ENCODE measurements at regions not wholly inside any gene's neighbourhood (a gene's known extent, or its start where the extent isn't known, plus 50 kb on each side); places are given as distances from the start of the nearest gene placed in this dataset.
"Not testable (repeated sequence)": the region's sequence is repeated elsewhere in the genome, so short reads cannot be mapped to it uniquely, and the experiment has no call there.

- no peak overlapping the region for H3K4me3 Mint-ChIP-seq (ENCODE audit: unreplicated experiment)
- H3K27ac Mint-ChIP-seq (ENCODE audit: unreplicated experiment) = no peak overlapping the region
- no peak for TF ChIP-seq CTCF (IDR thresholded peaks at IDR 0.05)
- no peaks in the 10 kb centered on the region for H3K36me3 Mint-ChIP-seq (ENCODE audit: unreplicated experiment)
- no peak for DNase-seq (ENCODE audit: extremely low spot score, unreplicated experiment)
- H3K9me3 Mint-ChIP-seq (ENCODE audit: unreplicated experiment) = peaks cover 35% of the 10 kb centered on the region
- no peaks in the 10 kb centered on the region for H3K4me1 Mint-ChIP-seq (ENCODE audit: unreplicated experiment)
- H3K27me3 Mint-ChIP-seq (ENCODE audit: unreplicated experiment) = no peaks in the 10 kb centered on the region
These were observed 279.2 kb upstream of the DPP6 start for GRCh38 chr7:153772966-153773365.

GRCh38 chr7:153776940-153777339 lies 275.3 kb upstream of the DPP6 start:
- not testable (repeated sequence) for H3K4me3 Mint-ChIP-seq (ENCODE audit: unreplicated experiment); H3K27ac Mint-ChIP-seq (ENCODE audit: unreplicated experiment); H3K27me3 Mint-ChIP-seq (ENCODE audit: unreplicated experiment); DNase-seq (ENCODE audit: extremely low spot score, unreplicated experiment); H3K36me3 Mint-ChIP-seq (ENCODE audit: unreplicated experiment); H3K4me1 Mint-ChIP-seq (ENCODE audit: unreplicated experiment)
- peaks cover 12% of the 10 kb centered on the region for H3K9me3 Mint-ChIP-seq (ENCODE audit: unreplicated experiment)

- DNase-seq (ENCODE audit: extremely low spot score, unreplicated experiment); H3K36me3 Mint-ChIP-seq (ENCODE audit: unreplicated experiment); H3K27me3 Mint-ChIP-seq (ENCODE audit: unreplicated experiment); H3K4me3 Mint-ChIP-seq (ENCODE audit: unreplicated experiment); H3K4me1 Mint-ChIP-seq (ENCODE audit: unreplicated experiment); H3K27ac Mint-ChIP-seq (ENCODE audit: unreplicated experiment): not testable (repeated sequence)
- H3K9me3 Mint-ChIP-seq (ENCODE audit: unreplicated experiment) = peaks cover 20% of the 10 kb centered on the region
These were observed 254.8 kb upstream of the DPP6 start for GRCh38 chr7:153797363-153797762.

- no peak overlapping the region for H3K27ac Mint-ChIP-seq (ENCODE audit: unreplicated experiment)
- H3K4me1 Mint-ChIP-seq (ENCODE audit: unreplicated experiment) = no peaks in the 10 kb centered on the region
- no peak overlapping the region for H3K4me3 Mint-ChIP-seq (ENCODE audit: unreplicated experiment)
- no peak for TF ChIP-seq CTCF (IDR thresholded peaks at IDR 0.05)
- DNase-seq (ENCODE audit: extremely low spot score, unreplicated experiment) = no peak
- H3K27me3 Mint-ChIP-seq (ENCODE audit: unreplicated experiment) = no peaks in the 10 kb centered on the region
- H3K36me3 Mint-ChIP-seq (ENCODE audit: unreplicated experiment) = no peaks in the 10 kb centered on the region
- H3K9me3 Mint-ChIP-seq (ENCODE audit: unreplicated experiment) = peaks cover 9% of the 10 kb centered on the region
These were observed 244.1 kb upstream of the DPP6 start for GRCh38 chr7:153808117-153808516.

- H3K27me3 Mint-ChIP-seq (ENCODE audit: unreplicated experiment) = no peaks in the 10 kb centered on the region
- no peak overlapping the region for H3K4me3 Mint-ChIP-seq (ENCODE audit: unreplicated experiment)
- no peak for TF ChIP-seq CTCF (IDR thresholded peaks at IDR 0.05)
- H3K9me3 Mint-ChIP-seq (ENCODE audit: unreplicated experiment) = peaks cover 44% of the 10 kb centered on the region
- no peaks in the 10 kb centered on the region for H3K4me1 Mint-ChIP-seq (ENCODE audit: unreplicated experiment)
- H3K27ac Mint-ChIP-seq (ENCODE audit: unreplicated experiment) = no peak overlapping the region
- H3K36me3 Mint-ChIP-seq (ENCODE audit: unreplicated experiment) = no peaks in the 10 kb centered on the region
- DNase-seq (ENCODE audit: extremely low spot score, unreplicated experiment) = no peak
These were observed 222.7 kb upstream of the DPP6 start for GRCh38 chr7:153829525-153829924.

GRCh38 chr7:153832160-153832559 lies 220.0 kb upstream of the DPP6 start:
- no peak overlapping the region for H3K27ac Mint-ChIP-seq (ENCODE audit: unreplicated experiment)
- no peaks in the 10 kb centered on the region for H3K4me1 Mint-ChIP-seq (ENCODE audit: unreplicated experiment)
- H3K27me3 Mint-ChIP-seq (ENCODE audit: unreplicated experiment) = no peaks in the 10 kb centered on the region
- H3K4me3 Mint-ChIP-seq (ENCODE audit: unreplicated experiment) = no peak overlapping the region
- DNase-seq (ENCODE audit: extremely low spot score, unreplicated experiment) = no peak
- no peaks in the 10 kb centered on the region for H3K36me3 Mint-ChIP-seq (ENCODE audit: unreplicated experiment)
- TF ChIP-seq CTCF (IDR thresholded peaks at IDR 0.05) = no peak
- peaks cover 43% of the 10 kb centered on the region for H3K9me3 Mint-ChIP-seq (ENCODE audit: unreplicated experiment)

Data from osteocyte (in vitro differentiated cells).